ENCODE measurements at regions not wholly inside any gene's neighbourhood (a gene's known extent, or its start where the extent isn't known, plus 50 kb on each side); places are given as distances from the start of the nearest gene placed in this dataset.

DNA sequence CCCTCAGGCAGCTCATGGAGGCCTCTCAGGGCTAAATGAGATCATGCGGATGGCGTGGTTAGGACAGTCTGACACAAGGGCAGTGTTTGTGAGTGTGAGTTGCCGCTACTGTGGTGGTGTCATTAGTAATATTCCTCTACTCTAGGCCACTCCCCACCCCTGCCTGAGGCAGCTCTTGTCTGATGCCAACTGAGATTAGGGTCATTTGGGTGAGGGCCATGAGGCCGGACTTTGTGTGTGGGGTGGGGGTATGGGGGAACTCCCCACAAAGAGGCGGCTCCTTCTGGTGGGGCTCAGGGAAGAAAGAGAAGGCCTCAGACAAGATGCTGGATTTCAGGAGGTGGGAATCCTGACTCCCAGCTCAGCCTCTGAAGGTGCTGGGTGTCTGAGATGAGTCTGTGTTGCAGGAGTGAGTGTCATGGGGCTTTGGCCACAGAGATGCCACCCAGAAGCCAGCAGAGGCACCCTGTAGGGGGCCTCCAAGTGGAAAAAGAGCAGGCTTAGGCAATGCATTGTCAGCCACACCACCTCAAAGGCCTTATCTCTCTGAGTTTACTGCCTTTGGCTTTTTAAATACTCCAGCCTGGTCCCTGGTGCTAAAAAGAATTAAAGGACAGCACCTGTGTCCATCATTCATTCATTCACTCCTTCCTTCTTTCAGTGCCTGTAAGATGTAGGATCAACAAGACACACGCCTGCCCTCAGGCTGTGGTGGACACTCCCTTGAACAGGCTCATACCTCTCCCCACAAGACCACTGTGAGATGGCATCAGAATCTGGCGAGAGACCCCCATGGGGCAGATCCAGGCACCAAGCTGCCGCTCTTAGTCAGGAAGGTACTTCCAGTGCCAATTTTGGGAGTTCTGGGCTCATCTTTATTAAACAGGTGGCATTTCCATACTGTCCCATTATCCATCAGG is 175.2 kb downstream of the MRPL14 start:
- TF ChIP-seq, protein P1, sequence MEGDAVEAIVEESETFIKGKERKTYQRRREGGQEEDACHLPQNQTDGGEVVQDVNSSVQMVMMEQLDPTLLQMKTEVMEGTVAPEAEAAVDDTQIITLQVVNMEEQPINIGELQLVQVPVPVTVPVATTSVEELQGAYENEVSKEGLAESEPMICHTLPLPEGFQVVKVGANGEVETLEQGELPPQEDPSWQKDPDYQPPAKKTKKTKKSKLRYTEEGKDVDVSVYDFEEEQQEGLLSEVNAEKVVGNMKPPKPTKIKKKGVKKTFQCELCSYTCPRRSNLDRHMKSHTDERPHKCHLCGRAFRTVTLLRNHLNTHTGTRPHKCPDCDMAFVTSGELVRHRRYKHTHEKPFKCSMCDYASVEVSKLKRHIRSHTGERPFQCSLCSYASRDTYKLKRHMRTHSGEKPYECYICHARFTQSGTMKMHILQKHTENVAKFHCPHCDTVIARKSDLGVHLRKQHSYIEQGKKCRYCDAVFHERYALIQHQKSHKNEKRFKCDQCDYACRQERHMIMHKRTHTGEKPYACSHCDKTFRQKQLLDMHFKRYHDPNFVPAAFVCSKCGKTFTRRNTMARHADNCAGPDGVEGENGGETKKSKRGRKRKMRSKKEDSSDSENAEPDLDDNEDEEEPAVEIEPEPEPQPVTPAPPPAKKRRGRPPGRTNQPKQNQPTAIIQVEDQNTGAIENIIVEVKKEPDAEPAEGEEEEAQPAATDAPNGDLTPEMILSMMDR (IDR thresholded peaks at IDR 0.05): peak in 1 of 6 experiments; percentile 3
- peak in 1 of 2 donors; percentile 13 for TF ChIP-seq POLR2A (IDR thresholded peaks at IDR 0.05)
